ENCODE measurements at regions not wholly inside any gene's neighbourhood (a gene's known extent, or its start where the extent isn't known, plus 50 kb on each side); places are given as distances from the start of the nearest gene placed in this dataset.

GRCh38 chr14:21913759-21914158 is 240.1 kb upstream of the OR4E1 start (continued):
- TF ChIP-seq FOXA1 (IDR thresholded peaks at IDR 0.05) (no peak), FOXA1 (CRISPR knock-in tag; IDR thresholded peaks at IDR 0.05) (peak; percentile 41; the same call in 1 of the 2 replicates), ZNF644 (CRISPR knock-in tag; IDR thresholded peaks at IDR 0.05; ENCODE audit: low read depth) (peak; percentile 79), GABPA (IDR thresholded peaks at IDR 0.05; ENCODE audit: low read depth, low read length) (no peak), GABPA (CRISPR knock-in tag; IDR thresholded peaks at IDR 0.05; ENCODE audit: low read depth) (peak; percentile 77), KDM4B (CRISPR knock-in tag; IDR thresholded peaks at IDR 0.05) (no peak), DMTF1 (CRISPR knock-in tag; IDR thresholded peaks at IDR 0.05) (no peak), ZSCAN22 (CRISPR knock-in tag; IDR thresholded peaks at IDR 0.05) (no peak), ZNF609 (CRISPR knock-in tag; IDR thresholded peaks at IDR 0.05; ENCODE audit: borderline replicate concordance) (no peak), NCOA1 (CRISPR knock-in tag; IDR thresholded peaks at IDR 0.05) (no peak), MLXIP (CRISPR knock-in tag; IDR thresholded peaks at IDR 0.05; ENCODE audit: borderline replicate concordance) (no peak)

Data from HepG2 (cell line).